ENCODE measurements at regions not wholly inside any gene's neighbourhood (a gene's known extent, or its start where the extent isn't known, plus 50 kb on each side); places are given as distances from the start of the nearest gene placed in this dataset.

DNA sequence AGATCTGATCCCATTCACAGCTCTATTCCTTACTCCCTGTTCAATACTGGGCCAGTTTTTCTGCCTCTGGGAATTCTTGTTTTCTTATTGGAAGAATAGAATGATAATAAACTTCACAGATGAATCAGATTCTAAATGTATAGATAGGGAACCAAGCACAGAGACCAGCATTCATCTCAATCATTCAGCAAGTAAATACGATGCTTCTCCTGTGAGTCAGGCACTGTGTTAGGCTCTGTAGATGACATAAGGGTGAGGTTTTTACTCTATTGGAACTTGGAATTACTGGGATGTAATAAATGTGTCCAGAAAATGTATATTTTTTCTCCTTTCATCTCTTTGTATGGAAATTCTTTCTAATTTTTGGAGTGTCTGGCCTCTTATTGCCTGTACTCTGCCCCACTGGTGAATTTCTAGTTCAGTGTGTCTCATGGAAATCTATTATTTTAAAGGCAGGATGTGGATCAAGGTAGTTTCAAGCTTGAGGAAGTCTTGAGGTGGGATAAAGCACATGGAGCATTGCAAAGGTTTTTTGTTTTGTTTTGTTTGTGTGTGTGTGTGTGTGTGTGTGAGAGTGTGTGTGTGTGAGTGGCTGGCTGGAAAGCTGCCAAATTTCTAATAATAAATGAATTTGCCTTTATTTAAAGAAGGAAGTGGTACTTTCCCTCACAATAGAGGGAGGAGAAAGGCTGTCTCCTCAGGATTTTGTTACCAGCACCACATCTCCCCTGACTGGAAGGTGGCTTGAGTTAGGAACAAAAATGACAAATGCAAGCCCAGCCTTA lies 117.9 kb upstream of the HS3ST1 start:
- H3K9me3 Mint-ChIP-seq: peaks cover 5% of the 10 kb centered on the region
- H3K4me3 Mint-ChIP-seq: no peak overlapping the region
- ATAC-seq (no peak), DNase-seq (no peak)
- H3K27ac Mint-ChIP-seq: no peak overlapping the region
- H3K36me3 Mint-ChIP-seq (ENCODE audit: low read depth): no peaks in the 10 kb centered on the region
- H3K4me1 Mint-ChIP-seq: peaks cover 15% of the 10 kb centered on the region
- peaks cover 6% of the 10 kb centered on the region for H3K27me3 Mint-ChIP-seq

DNA sequence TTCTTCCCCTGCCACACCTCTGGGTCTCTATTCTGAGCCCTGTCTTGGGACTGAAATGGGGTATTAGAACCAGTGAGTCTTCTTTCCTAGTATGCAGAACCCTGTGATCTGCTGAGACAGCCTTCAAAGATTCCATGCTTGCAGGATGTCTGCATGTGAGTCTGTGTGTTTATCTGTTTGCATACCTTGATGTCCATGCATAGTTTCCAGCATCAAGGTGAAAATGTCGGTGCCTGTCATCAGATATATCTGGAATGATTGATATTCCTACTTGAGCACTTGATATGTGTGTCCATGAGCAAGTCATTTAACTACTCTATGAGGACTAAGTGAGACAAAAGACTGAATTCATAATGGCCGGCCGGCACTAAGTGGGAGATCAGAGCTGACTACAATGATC lies 117.0 kb upstream of the HS3ST1 start:
- H3K27ac Mint-ChIP-seq: no peak overlapping the region
- ATAC-seq (no peak), DNase-seq (no peak)
- H3K4me1 Mint-ChIP-seq: peaks cover 15% of the 10 kb centered on the region
- H3K27me3 Mint-ChIP-seq: peaks cover 6% of the 10 kb centered on the region
- H3K36me3 Mint-ChIP-seq (ENCODE audit: low read depth): no peaks in the 10 kb centered on the region
- H3K4me3 Mint-ChIP-seq: no peak overlapping the region
- peaks cover 5% of the 10 kb centered on the region for H3K9me3 Mint-ChIP-seq

DNA sequence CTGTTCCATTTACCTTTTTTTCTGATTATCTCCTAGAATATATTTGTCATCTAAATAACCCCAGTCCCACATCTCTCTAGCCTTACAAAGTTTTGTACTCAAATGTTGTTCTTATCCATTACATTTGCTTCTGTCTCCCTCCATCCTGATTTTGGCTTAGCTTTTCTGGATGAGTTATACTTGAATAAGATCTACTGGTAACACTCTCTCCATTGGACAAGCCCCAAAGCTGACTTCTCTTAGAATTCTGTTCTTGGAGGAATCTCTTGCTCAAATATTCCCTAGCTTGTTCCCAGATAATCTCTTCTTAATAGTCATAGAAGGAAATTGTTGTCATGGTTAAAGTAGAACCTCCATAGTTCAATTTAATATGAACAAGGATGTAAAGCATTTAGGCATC lies 115.5 kb upstream of the HS3ST1 start:
- ATAC-seq: no peak
- no peak overlapping the region for H3K4me3 Mint-ChIP-seq
- H3K27ac Mint-ChIP-seq: no peak overlapping the region
- H3K36me3 Mint-ChIP-seq (ENCODE audit: low read depth): no peaks in the 10 kb centered on the region
- peaks cover 3% of the 10 kb centered on the region for H3K27me3 Mint-ChIP-seq
- H3K9me3 Mint-ChIP-seq: peaks cover 4% of the 10 kb centered on the region
- no peak for DNase-seq
- H3K4me1 Mint-ChIP-seq: peaks cover 12% of the 10 kb centered on the region

DNA sequence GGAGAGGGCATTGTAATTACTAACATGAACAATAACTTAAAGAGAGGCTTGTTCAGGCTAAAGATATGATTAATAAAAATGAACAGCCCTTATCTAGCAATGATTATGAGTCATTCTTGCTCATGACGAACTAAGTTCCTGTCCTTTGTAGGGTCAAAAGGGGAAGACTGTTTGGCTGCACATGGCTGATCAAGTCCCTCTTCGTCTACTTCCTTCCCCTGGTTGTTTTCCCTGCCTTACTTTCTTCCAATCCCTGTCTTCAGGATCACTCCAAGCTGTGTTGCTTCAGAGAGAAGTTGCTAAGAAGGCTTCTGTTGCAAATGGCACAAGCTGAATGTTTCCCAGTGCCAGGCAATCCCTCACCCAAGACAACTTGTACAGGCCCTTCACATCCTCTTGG lies 115.0 kb upstream of the HS3ST1 start:
- H3K4me1 Mint-ChIP-seq: peaks cover 8% of the 10 kb centered on the region
- no peak overlapping the region for H3K4me3 Mint-ChIP-seq
- peaks cover 3% of the 10 kb centered on the region for H3K27me3 Mint-ChIP-seq
- no peaks in the 10 kb centered on the region for H3K9me3 Mint-ChIP-seq
- no peak overlapping the region for H3K27ac Mint-ChIP-seq
- H3K36me3 Mint-ChIP-seq (ENCODE audit: low read depth): no peaks in the 10 kb centered on the region
- ATAC-seq: no peak
- DNase-seq: no peak

DNA sequence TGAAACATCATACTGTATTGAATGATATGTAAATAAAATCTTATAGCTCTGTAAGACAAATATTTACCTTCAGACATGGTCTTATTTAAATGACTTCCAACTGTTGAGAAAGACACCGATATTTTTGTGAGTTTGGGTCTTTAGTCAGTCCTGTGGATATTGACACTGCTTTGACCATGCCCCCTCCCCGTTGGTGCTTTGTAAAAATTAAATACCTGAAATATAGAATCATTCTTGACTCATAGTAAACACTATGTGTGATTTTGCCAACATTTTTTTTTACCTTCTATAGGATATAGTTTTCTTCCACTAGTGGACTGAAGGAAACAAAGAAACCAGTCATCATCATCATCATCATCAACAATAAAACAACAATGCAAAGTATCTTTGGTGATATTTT lies 114.3 kb upstream of the HS3ST1 start:
- H3K27ac Mint-ChIP-seq: no peak overlapping the region
- H3K9me3 Mint-ChIP-seq: no peaks in the 10 kb centered on the region
- no peaks in the 10 kb centered on the region for H3K36me3 Mint-ChIP-seq (ENCODE audit: low read depth)
- no peak overlapping the region for H3K4me3 Mint-ChIP-seq
- DNase-seq: no peak
- peaks cover under 1% of the 10 kb centered on the region for H3K4me1 Mint-ChIP-seq
- peaks cover 3% of the 10 kb centered on the region for H3K27me3 Mint-ChIP-seq
- ATAC-seq: no peak

DNA sequence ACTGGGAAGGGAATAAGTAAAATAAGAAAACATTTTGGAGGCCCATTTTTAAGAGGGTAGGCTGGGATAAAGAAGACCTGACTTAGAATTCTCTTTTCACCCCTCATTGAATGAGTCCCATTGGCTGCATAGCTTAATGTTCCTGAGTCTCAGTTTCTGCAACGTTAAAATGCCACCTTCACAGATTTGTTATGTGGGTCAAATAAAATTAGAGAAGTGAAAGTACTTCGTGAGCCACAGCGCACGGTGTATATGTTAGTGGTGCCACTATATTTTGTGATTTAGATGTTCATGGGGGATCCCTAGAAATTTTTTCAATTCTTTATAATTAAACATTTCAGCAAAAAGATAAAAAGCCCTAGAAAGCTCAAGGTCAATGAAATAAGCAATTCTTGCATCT lies 109.2 kb upstream of the HS3ST1 start:
- Mint-ChIP-seq H3K4me3 (no peak overlapping the region), H3K36me3 (ENCODE audit: low read depth) (no peaks in the 10 kb centered on the region), H3K9me3 (no peaks in the 10 kb centered on the region), H3K4me1 (no peaks in the 10 kb centered on the region), H3K27me3 (peaks cover 2% of the 10 kb centered on the region), H3K27ac (no peak overlapping the region)
- ATAC-seq: no peak
- no peak for DNase-seq

DNA sequence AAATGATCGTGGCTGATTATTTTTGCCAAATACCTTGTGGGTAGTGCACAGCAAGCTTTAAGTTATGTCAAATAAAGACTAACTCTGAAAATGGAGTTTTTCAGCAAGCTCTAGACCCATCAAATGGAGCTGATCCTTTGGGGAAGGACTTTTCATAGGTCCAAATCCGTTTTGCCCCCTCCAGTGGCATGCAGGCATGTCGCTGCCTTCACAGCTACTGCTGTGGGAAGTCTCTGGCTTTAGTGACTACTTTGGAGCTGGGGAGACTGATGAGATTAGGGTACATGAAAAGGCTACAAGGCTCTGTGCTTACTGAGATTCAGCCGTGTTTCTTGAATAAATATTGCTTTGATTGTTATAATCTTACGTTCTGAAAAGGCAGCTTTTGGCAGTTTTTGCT lies 106.6 kb upstream of the HS3ST1 start:
- ATAC-seq: no peak
- H3K27me3 Mint-ChIP-seq: peaks cover 2% of the 10 kb centered on the region
- peaks cover 5% of the 10 kb centered on the region for H3K9me3 Mint-ChIP-seq
- H3K27ac Mint-ChIP-seq: no peak overlapping the region
- DNase-seq: no peak
- H3K4me3 Mint-ChIP-seq: no peak overlapping the region
- H3K4me1 Mint-ChIP-seq: no peaks in the 10 kb centered on the region
- peaks cover 3% of the 10 kb centered on the region for H3K36me3 Mint-ChIP-seq (ENCODE audit: low read depth)

DNA sequence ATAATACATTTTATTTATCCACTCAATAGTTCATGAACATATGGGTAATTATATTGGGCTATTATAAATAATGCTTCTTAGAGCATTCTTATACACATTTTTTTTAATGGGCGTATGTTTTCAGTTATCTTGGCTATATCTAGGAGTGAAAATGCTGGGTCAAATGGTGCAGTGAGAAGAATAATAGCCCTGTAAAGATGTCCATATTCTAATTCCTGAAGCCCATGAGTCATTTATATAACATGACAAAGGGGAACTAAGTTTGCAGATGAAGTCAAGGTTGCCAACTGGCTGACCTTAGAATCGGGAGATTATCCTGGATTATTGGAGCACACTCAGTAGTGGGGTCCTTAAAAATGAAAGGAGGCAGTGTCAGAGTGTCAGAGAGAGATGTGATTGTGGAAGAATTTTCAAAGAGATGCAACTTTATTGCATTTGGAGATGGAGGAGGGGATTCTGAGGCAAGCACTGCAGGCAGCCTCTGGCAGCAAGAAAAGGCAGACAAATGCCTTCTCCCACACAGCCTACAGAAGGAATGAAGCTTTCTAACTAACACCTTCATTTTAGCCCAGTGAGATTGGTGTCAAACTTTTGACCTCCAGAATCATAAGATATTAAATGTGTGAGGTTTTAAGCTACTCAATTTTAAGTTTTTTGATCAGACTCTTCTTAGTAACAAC lies 106.1 kb upstream of the HS3ST1 start:
- no peak overlapping the region for H3K27ac Mint-ChIP-seq
- peaks cover 3% of the 10 kb centered on the region for H3K36me3 Mint-ChIP-seq (ENCODE audit: low read depth)
- ATAC-seq (no peak), DNase-seq (no peak)
- no peak overlapping the region for H3K4me3 Mint-ChIP-seq
- H3K27me3 Mint-ChIP-seq: peaks cover 2% of the 10 kb centered on the region
- peaks cover 8% of the 10 kb centered on the region for H3K9me3 Mint-ChIP-seq
- no peaks in the 10 kb centered on the region for H3K4me1 Mint-ChIP-seq

DNA sequence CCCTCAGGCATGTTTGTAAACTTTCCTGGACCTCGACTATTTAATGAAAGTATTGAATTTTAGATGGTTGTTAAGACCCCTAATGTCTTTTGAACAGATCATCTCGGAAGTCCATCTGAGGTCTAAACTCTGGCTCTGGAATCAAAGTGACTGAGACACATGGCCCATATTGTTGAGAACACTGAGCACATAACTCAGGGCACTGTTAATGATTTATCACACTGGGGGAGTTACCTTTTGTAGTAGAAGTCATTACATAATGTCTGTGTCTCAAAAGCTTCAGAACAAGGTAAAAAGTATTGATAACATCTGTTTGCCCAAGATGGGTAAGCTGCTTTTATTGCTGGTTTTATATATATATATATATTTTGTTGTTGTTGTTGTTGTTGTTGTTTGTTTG lies 103.4 kb upstream of the HS3ST1 start:
- Mint-ChIP-seq H3K9me3 (peaks cover 8% of the 10 kb centered on the region), H3K4me1 (no peaks in the 10 kb centered on the region), H3K27ac (no peak overlapping the region), H3K36me3 (ENCODE audit: low read depth) (peaks cover 4% of the 10 kb centered on the region), H3K27me3 (peaks cover 6% of the 10 kb centered on the region), H3K4me3 (no peak overlapping the region)
- ATAC-seq: no peak
- DNase-seq: no peak

DNA sequence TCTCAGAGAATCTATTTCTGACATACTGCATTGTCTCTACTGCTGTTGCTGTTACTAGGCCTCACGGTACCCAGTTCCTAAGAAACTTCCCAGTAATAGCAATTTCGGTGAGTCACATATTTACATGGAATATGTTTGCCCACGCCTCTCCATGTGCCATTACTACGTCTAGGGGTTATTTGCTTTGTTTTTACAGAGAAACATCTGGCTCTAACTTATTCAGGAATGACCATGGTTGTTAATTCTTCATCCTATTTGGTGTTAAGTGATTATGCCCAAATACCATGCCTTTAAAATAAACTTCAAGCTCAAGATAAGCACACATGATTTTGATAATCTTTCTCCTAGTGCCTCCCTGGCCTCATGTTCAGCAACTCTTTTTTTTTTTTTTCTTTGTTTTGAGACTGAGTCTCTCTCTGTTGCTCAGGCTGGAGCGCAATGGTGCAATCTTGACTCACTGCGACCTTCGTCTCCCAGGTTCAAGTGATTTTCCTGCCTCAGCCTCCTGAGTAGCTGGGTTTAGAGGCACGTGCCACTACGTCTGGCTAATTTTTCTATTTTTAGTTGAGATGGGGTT lies 101.0 kb upstream of the HS3ST1 start:
- Mint-ChIP-seq H3K36me3 (ENCODE audit: low read depth) (peaks cover 4% of the 10 kb centered on the region), H3K9me3 (peaks cover 8% of the 10 kb centered on the region), H3K4me1 (no peaks in the 10 kb centered on the region), H3K27me3 (peaks cover 4% of the 10 kb centered on the region), H3K27ac (no peak overlapping the region), H3K4me3 (no peak overlapping the region)
- DNase-seq (no peak), ATAC-seq (no peak)

DNA sequence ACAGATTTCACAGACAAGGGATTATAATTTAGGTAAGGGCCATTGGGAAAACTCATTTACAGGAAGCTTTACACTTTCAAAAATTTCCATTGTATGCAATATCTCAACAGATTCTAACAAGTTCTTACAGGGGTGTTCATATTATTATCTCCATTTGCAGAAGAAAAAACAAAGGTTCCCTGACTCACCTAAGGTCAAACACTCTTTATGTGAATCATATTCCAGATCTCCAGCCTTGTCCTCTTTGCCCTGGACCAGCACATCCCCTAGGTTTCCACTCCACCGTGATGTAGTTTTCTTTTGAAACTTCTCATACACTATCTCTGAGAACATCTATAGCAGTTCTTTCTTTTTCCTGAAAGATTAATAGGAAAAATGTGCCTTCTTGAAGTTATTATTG lies 96.4 kb upstream of the HS3ST1 start:
- no peak overlapping the region for H3K27ac Mint-ChIP-seq
- ATAC-seq (no peak), DNase-seq (no peak)
- H3K4me1 Mint-ChIP-seq: no peaks in the 10 kb centered on the region
- no peaks in the 10 kb centered on the region for H3K9me3 Mint-ChIP-seq
- H3K4me3 Mint-ChIP-seq: no peak overlapping the region
- peaks cover 6% of the 10 kb centered on the region for H3K27me3 Mint-ChIP-seq
- H3K36me3 Mint-ChIP-seq (ENCODE audit: low read depth): peaks cover 2% of the 10 kb centered on the region

DNA sequence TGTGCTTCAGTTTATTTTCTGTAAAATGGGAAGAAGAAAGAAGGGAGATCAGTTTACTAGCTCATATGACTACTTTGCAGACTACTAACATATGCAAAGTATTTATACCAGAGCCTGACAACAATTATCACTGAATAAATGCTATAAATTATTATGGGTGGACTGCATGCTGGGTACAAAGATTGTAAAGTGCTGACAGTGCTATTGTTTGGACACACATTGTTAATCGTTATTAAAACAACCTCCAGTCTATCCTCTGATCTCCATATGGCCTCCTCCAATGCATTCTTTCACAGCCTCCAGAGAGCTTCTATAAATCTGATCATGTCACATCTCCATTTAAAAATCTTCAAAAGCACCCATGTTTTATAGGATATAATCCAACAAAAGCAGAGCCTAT lies 90.1 kb upstream of the HS3ST1 start:
- Mint-ChIP-seq H3K27ac (no peak overlapping the region), H3K36me3 (ENCODE audit: low read depth) (no peaks in the 10 kb centered on the region), H3K27me3 (peaks cover 2% of the 10 kb centered on the region), H3K4me1 (no peaks in the 10 kb centered on the region), H3K9me3 (no peaks in the 10 kb centered on the region), H3K4me3 (no peak overlapping the region)
- ATAC-seq: no peak
- no peak for DNase-seq

DNA sequence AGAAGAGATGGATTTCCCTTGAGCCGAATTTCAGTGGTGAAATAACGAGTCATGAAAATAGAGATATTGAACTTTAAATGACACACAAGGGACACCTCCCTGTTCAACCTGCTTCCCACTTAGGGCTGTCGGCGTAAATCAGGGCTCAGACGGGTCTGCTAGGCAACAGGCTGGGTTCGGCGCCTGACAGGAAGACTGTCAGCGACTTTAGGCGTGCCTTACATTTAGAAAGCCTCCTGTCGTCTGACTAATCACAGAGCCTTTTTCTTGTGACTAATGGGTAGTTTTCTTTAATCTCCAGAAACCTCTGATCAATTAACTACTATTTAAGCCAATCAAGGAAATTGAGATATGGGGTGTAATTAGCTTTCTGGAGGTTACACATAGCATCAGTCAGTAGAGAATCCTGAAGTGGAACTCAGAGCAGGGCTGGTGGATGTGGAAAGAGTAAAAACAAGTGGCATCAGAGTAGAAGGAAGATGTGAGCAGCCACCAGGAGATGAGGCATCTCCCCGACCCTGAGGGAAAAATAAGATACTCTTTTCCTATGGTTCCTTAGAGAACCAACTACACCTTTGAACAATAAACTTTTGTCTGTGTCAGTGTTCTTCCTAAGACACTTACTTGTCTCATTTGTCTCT lies 86.2 kb upstream of the HS3ST1 start:
- Mint-ChIP-seq H3K4me1 (no peaks in the 10 kb centered on the region), H3K4me3 (no peak overlapping the region), H3K36me3 (ENCODE audit: low read depth) (no peaks in the 10 kb centered on the region), H3K9me3 (no peaks in the 10 kb centered on the region), H3K27ac (no peak overlapping the region), H3K27me3 (peaks cover 3% of the 10 kb centered on the region)
- DNase-seq (no peak), ATAC-seq (no peak)

DNA sequence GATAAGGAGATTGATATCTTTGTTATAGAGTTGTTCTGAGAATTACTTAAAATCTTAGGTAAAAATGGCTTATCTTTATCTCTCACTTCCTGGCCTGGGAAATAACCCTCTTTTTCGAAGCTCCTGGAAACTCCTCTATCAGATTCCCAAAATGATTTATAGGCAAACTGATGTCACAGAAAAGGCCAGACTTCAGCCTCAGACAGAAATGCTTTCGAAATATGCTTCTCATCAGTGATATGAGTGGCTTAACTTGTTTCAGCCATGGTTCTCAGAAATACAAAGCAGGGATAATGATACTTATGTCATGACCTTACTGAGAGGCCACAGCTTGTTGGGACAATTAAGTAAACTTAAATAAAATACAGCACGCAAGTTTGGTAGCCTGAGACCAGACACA lies 85.3 kb upstream of the HS3ST1 start:
- ATAC-seq (no peak), DNase-seq (no peak)
- Mint-ChIP-seq H3K4me3 (no peak overlapping the region), H3K36me3 (ENCODE audit: low read depth) (no peaks in the 10 kb centered on the region), H3K9me3 (no peaks in the 10 kb centered on the region), H3K27me3 (peaks cover 3% of the 10 kb centered on the region), H3K4me1 (no peaks in the 10 kb centered on the region), H3K27ac (no peak overlapping the region)

DNA sequence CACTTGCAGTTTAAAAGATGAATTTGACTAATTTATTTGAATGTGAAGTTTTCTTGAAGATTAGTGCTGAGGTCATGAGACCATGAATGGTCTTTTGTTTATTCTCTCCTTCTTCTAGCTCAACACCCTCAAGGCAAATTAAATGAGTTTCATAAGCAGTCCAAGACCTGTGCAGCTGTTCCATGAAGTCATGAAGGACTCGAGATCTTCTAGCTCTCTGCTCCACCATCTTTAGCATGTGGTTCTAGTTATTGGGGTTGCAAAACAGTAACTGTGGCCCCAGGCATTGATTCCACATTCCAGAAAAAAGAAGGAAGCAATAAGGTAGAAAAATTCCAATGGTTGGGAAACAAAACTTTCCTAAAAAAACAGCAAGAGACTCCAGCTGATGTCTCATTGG lies 84.2 kb upstream of the HS3ST1 start:
- Mint-ChIP-seq H3K4me3 (no peak overlapping the region), H3K27me3 (peaks cover 3% of the 10 kb centered on the region), H3K36me3 (ENCODE audit: low read depth) (no peaks in the 10 kb centered on the region), H3K9me3 (peaks cover under 1% of the 10 kb centered on the region), H3K4me1 (no peaks in the 10 kb centered on the region), H3K27ac (no peak overlapping the region)
- ATAC-seq (no peak), DNase-seq (no peak)
